HG03175 (cell line): ENCODE measurements at regions not wholly inside any gene's neighbourhood (a gene's known extent, or its start where the extent isn't known, plus 50 kb on each side); places are given as distances from the start of the nearest gene placed in this dataset.

Source experiments
- ATAC-seq: cut with Tn5 transposase; IDR thresholded peaks from one replicate; pipeline ENCODE4 v1.9.1; 2021; ENCODE audit warnings: mild to moderate bottlenecking, moderate library complexity; ENCODE audit not compliant: unreplicated experiment

DNA sequence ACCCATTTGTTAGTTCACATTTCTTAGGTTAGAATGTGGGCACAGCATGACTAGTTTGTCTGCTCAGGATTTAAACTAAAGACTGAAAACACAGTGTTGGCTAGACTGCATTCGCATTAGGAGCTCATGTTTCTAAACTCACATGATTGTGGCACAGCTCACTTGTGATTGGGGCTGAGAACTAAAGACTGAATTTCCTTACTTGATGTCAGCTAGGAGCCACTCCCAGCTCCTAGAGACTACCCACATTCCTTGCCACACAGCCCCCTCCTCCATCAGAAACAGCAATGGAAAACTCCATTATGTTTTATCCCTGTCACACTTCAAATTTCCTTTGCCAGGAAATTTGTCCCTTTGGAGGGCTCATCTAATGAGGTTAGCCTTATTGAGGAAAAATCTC, 170.2 kb upstream of the NUDT6 start:
- ATAC-seq = no peak

GRCh38 chr4:123093236-123093635, 170.8 kb upstream of the NUDT6 start:
- no peak for ATAC-seq

DNA sequence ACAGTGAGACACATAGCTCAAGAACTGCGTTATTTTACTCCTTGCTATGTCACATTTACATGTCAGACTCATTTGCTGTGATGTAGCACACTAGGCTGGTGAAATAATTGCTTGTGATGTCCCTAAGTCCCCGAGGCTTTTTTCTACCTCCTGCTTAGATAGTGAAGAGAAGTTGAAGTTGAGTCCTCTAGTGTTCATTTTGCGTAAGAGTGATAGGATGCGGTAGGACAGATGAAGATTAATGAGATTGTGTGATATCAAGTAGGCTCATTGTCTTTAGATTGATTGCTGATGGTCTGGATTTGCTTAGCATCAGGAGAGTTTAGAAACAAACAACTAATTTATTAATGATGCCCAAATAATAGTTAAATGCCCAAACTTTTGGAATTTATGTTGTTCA, 173.6 kb upstream of the NUDT6 start:
- ATAC-seq = no peak

DNA sequence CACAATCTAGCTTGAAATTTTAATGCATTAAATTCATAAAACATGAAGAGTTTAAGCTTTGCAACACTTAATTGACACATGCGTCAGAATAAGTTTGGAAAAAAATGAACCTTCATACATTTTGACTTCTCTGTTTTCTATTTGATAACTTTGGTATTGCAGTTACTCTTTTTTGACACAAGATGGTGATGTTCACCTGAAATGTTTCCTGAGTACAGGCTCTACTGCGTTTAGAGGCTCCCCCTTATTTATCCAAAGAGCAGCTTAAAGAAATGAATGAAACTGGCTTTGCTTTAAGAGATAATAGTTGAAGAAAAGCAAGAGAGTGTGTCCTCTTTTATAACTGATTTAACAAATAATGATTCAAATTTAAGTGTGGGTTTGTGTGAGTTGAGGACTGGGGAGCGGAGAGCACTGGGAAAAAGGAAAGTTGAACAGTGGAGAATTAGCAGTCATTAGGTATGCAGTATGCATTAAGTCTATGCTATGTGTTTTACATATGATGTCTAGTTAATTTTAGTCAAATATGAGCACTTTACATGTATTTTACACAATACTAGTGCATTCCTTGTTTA, 180.6 kb upstream of the NUDT6 start:
- peak; percentile 76 for ATAC-seq

GRCh38 chr4:123104310-123105025, 182.1 kb upstream of the NUDT6 start:
- no peak for ATAC-seq

GRCh38 chr4:123105026-123105420, 182.6 kb upstream of the NUDT6 start:
- ATAC-seq = no peak

- ATAC-seq = no peak
Observed at GRCh38 chr4:123106747-123107146, 184.3 kb upstream of the NUDT6 start.

- ATAC-seq = no peak
Observed at GRCh38 chr4:123107444-123108252, 185.3 kb upstream of the NUDT6 start.

- ATAC-seq = no peak
Observed at GRCh38 chr4:123109139-123109538, 186.7 kb upstream of the NUDT6 start.

DNA sequence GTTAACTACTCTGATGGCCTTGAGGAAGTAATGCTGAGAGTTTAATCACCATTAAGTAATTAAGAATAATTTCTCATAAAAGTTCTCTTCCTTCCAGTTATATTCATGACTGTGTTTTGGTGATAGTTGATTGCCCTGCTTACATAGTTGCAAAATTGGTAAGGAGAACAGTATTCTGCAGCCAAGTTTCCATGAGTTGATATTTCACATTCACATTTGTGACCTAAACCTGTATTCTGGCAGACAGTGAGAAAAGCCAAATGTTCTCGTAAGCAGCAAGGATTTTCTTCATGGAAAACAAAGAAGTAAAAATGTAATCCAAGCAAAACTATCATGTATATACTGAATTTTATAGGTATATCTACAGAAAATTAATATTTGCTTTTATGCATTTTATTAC, 187.8 kb upstream of the NUDT6 start:
- no peak for ATAC-seq

DNA sequence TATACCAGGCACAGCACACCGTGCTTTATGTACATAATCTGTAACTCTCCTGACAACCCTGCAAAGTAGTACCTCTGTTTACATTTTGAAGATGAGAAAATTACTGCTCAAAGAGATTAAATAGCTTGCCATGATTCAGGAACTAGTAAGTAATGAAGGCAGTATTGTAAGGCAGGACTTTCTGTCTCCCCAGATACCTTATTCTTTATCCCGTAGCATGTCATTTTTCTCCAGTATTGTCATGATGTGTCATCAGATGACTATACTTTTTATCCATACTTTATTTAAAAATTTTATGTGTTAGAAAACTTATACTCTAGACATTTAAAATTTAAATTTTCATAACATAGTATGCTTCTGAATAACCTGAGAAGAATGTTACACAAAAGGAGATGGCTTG, 188.3 kb upstream of the NUDT6 start:
- no peak for ATAC-seq

DNA sequence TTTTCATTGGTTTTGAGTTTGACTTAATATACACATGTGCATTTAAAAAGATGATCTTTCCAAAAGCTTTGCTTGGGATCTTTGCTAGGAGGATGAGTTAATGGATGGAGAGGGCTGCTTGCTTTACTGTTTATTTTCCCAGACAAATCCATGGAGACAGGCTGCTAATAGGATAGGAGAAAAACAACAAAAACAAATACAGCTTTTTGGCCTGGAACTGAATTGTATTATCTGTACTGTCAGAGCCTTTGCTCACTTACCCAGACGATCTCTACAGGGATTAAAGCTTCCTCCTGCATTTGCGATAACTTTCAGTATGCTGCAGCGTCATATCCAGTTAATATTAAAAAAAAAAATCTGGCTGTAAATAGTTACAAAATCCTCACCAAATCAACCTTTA, 190.8 kb upstream of the NUDT6 start:
- ATAC-seq = no peak

DNA sequence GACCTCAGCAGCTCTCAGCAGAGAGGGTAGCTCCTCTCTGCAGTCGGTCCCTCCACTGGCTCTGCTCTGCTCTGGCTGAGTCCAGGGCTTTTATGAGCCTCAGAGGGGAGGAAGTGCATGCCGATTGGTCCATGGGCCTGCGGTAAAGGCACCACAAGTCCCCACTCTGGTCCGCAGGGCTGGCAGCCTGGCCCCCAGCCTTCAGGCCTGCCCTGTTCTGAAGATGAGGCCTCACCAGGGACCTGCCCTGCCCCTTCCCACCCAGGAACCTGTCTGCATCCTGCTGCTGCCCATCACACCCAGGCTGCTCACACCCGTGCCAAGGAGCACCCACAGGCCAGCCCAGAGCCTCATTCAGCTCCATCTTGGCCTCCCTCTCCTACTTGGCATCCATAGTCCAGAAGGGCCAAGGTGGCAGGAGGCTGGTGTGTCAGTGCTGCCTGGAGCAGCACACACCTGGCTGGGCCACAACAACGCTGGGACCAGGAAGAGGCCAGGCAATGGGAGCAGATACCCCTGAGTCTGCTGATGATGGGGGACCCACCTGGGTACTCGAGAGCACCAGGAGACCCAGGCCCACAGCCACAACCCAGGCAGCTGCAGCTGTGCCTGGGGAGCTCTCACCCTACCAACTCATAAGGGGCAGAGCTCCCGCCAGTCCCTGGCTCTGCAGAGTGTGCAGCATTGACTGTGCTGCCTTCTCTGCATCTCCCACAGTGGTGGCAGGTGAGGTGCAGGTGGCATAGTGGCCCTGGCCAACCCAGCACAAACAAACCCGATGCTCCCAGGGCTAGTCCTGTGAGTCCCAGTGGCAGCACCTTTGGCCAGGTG, 191.9 kb upstream of the NUDT6 start:
- no peak for ATAC-seq

GRCh38 chr4:123114915-123115756, 192.7 kb upstream of the NUDT6 start:
- ATAC-seq = no peak

GRCh38 chr4:123116412-123116811, 194.0 kb upstream of the NUDT6 start:
- ATAC-seq = no peak

DNA sequence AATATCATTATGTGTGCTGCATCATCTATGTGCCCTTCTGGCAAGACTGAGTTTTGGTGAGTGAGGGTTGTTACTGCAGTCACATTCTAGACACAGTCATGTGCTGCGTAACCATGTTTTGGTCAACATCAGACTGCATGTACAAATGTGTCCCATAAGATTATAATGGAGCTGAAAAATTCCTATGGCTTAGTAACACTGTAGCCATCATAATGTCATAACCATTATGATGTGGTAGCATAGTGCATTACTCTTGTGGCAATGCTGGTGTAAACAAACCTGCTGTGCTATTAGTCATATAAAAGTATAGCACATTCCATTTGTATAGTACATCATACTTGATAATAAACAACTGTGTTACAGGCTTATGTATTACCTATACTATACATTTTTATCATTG, 198.1 kb upstream of the NUDT6 start:
- ATAC-seq = no peak

- ATAC-seq = no peak
Observed at GRCh38 chr4:123121241-123121907, 199.0 kb upstream of the NUDT6 start.

DNA sequence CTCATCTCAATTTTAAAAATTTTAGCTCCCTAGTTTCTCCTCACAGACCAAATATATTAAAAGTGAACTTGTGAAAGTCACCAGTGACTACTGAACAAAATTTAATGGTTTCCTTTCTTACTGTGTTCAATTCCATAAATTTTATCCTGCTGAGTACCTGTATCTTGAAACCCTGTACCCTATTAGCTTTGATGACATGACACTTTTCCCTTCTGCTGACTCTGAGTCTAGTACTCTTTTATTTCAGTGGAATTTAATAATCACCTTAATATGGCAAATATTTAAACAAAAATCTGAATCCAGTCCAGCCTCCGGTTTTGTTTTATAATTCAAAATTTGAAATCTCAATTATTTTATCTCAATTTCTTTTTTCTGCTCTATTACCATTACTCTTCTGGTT, 203.1 kb upstream of the NUDT6 start:
- ATAC-seq = no peak

GRCh38 chr4:123127218-123127617, 204.8 kb upstream of the NUDT6 start:
- no peak for ATAC-seq

DNA sequence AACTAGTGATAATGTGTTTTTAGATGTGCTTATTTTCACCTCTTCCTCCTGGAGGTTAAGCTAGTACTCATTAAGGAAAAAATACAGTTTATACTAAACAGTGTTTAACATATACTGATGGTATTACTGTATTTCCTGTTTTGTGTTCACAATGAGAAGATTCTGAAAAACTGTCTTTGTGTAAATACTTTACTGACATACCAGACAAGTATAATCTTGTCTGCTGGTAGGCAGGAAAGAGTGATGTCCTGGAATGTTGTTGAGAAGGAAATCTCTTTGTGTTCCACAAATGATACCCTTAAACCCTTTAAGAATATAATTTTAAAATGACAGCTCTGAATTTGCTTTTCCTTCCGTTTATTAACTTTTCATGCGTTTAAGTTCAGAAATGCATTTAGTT, 205.5 kb upstream of the NUDT6 start:
- no peak for ATAC-seq
